Fibroblast of lung (primary cell): ENCODE measurements at regions not wholly inside any gene's neighbourhood (a gene's known extent, or its start where the extent isn't known, plus 50 kb on each side); places are given as distances from the start of the nearest gene placed in this dataset.

ENCODE experiments used
- CTCF ChIP-seq, 2 donors: IDR thresholded peaks in 1 of 2; conservative IDR thresholded peaks in 1 of 2; 1 replicate in 1 of 2; 2 replicates in 1 of 2; pipeline ENCODE4 v1.5.1; 2011 to 2012; ENCODE audit warnings: low read length in 2 of 2, control low read depth in 1 of 2, inconsistent platforms in 1 of 2, low read depth in 1 of 2, mild to moderate bottlenecking in 1 of 2
- EZH2 ChIP-seq: IDR thresholded peaks from 2 replicates; pipeline ENCODE4 v1.5.1; 2012; ENCODE audit warnings: low read length, control low read depth, mild to moderate bottlenecking; ENCODE audit errors: missing control alignments

- TF ChIP-seq CTCF (conservative IDR thresholded peaks at IDR 0.05 in 1 of 2, IDR thresholded peaks at IDR 0.05 in 1 of 2; ENCODE audit: low read depth in 1 of 2, low read length in 2 of 2) (no peak), EZH2 (no peak)
These were observed 140.0 kb downstream of the ADAMTS15 start for GRCh38 chr11:130588471-130588870.
